ENCODE measurements at regions not wholly inside any gene's neighbourhood (a gene's known extent, or its start where the extent isn't known, plus 50 kb on each side); places are given as distances from the start of the nearest gene placed in this dataset.

GRCh38 chr17:70886648-70887047 is 717.3 kb downstream of the KCNJ2 start:
- no peak for DNase-seq
- intact Hi-C loops (cut with DNase I; ENCODE audit: low total_unique reads): no loop called here
- Histone ChIP-seq H3K27me3 (no peaks in the 10 kb centered on the region), H3K9me3 (peaks cover 0 to 7% (median 0%) of the 10 kb centered on the region in 4 donors), H3K27ac (no peak overlapping the region), H3K4me3 (no peak overlapping the region), H3K4me1 (no peaks in the 10 kb centered on the region), H3K36me3 (no peaks in the 10 kb centered on the region)
- WGBS, 5 donors: 19 to 40% (median 27%) methylated on average over 2 of the region's 2 CpGs
- TF ChIP-seq CTCF (IDR thresholded peaks at IDR 0.05): no peak
- TF ChIP-seq POLR2AphosphoS5 (IDR thresholded peaks at IDR 0.05): no peak
- TF ChIP-seq POLR2A (IDR thresholded peaks at IDR 0.05): no peak
- no peak for TF ChIP-seq EP300 (IDR thresholded peaks at IDR 0.05)

GRCh38 chr17:70888324-70888723 is 719.0 kb downstream of the KCNJ2 start:
- no peak for DNase-seq
- H3K27me3 ChIP-seq: no peaks in the 10 kb centered on the region
- 48 to 73% (median 64%) methylated on average over 2 of the region's 2 CpGs for WGBS, 5 donors
- H3K27ac ChIP-seq: no peak overlapping the region
- H3K36me3 ChIP-seq: no peaks in the 10 kb centered on the region
- TF ChIP-seq POLR2A (IDR thresholded peaks at IDR 0.05) (no peak), POLR2AphosphoS5 (IDR thresholded peaks at IDR 0.05) (no peak), EP300 (IDR thresholded peaks at IDR 0.05) (no peak), CTCF (IDR thresholded peaks at IDR 0.05) (no peak)
- H3K4me3 ChIP-seq: no peak overlapping the region
- intact Hi-C loops (cut with DNase I; ENCODE audit: low total_unique reads): no loop called here
- no peaks in the 10 kb centered on the region for H3K4me1 ChIP-seq
- H3K9me3 ChIP-seq: peaks cover 0 to 7% (median 0%) of the 10 kb centered on the region in 4 donors

GRCh38 chr17:70891306-70891705 is 722.0 kb downstream of the KCNJ2 start:
- intact Hi-C loops (cut with DNase I; ENCODE audit: low total_unique reads): no loop called here
- Histone ChIP-seq H3K4me1 (no peaks in the 10 kb centered on the region), H3K9me3 (peaks cover 0 to 12% (median 4%) of the 10 kb centered on the region in 4 donors), H3K36me3 (no peaks in the 10 kb centered on the region), H3K4me3 (no peak overlapping the region), H3K27ac (no peak overlapping the region), H3K27me3 (no peaks in the 10 kb centered on the region)
- DNase-seq: no peak
- TF ChIP-seq EP300 (IDR thresholded peaks at IDR 0.05): no peak
- TF ChIP-seq CTCF (IDR thresholded peaks at IDR 0.05): no peak
- no peak for TF ChIP-seq POLR2AphosphoS5 (IDR thresholded peaks at IDR 0.05)
- TF ChIP-seq POLR2A (IDR thresholded peaks at IDR 0.05): no peak
- 75 to 87% (median 79%) methylated on average over 4 of the region's 4 CpGs for WGBS, 5 donors

GRCh38 chr17:70892527-70892926 is 723.2 kb downstream of the KCNJ2 start:
- H3K27ac ChIP-seq: no peak overlapping the region
- no peaks in the 10 kb centered on the region for H3K36me3 ChIP-seq
- no peak for DNase-seq
- peaks cover 0 to 17% (median 4%) of the 10 kb centered on the region in 4 donors for H3K9me3 ChIP-seq
- no peaks in the 10 kb centered on the region for H3K27me3 ChIP-seq
- no peak for TF ChIP-seq POLR2AphosphoS5 (IDR thresholded peaks at IDR 0.05)
- 67 to 83% (median 71%) methylated on average over 1 of the region's 1 CpG for WGBS, 5 donors
- intact Hi-C loops (cut with DNase I; ENCODE audit: low total_unique reads): no loop called here
- no peak overlapping the region for H3K4me3 ChIP-seq
- H3K4me1 ChIP-seq: no peaks in the 10 kb centered on the region

- TF ChIP-seq CTCF (IDR thresholded peaks at IDR 0.05) (no peak), POLR2A (IDR thresholded peaks at IDR 0.05) (no peak), POLR2AphosphoS5 (IDR thresholded peaks at IDR 0.05) (no peak), EP300 (IDR thresholded peaks at IDR 0.05) (no peak)
- Histone ChIP-seq H3K4me3 (no peak overlapping the region), H3K27ac (no peak overlapping the region), H3K36me3 (no peaks in the 10 kb centered on the region), H3K9me3 (peaks cover 0 to 17% (median 6%) of the 10 kb centered on the region in 4 donors), H3K4me1 (no peaks in the 10 kb centered on the region), H3K27me3 (no peaks in the 10 kb centered on the region)
- intact Hi-C loops (cut with DNase I; ENCODE audit: low total_unique reads): no loop called here
- DNase-seq: no peak
- WGBS, 5 donors: 67 to 79% (median 76%) methylated on average over 4 of the region's 4 CpGs
Measured at GRCh38 chr17:70896843-70897242, 727.5 kb downstream of the KCNJ2 start.

Data from stomach (tissue), 8 donors.